Sigmoid colon (tissue), 6 donors: ENCODE measurements at regions not wholly inside any gene's neighbourhood (a gene's known extent, or its start where the extent isn't known, plus 50 kb on each side); places are given as distances from the start of the nearest gene placed in this dataset.

Experiments used
- DNase-seq: peaks from one replicate; pipeline ENCODE4 v3.0.0-alpha.2; 2019
- H3K27ac ChIP-seq, 4 donors: fragments of 200-600 bp; sonication (generic); one replicate each; pipeline ENCODE4 v1.5.1; 2016 to 2019; ENCODE audit warnings: mild to moderate bottlenecking in 1 of 4
- H3K27me3 ChIP-seq, 3 donors: fragments of 200-600 bp; sonication (generic); one replicate each; pipeline ENCODE4 v1.5.1; 2019; ENCODE audit warnings: mild to moderate bottlenecking in 1 of 3
- H3K36me3 ChIP-seq, 4 donors: fragments of 200-600 bp; sonication (generic); one replicate each; pipeline ENCODE4 v1.5.1; 2016 to 2019
- H3K4me1 ChIP-seq, 4 donors: fragments of 200-600 bp; sonication (generic); one replicate each; pipeline ENCODE4 v1.5.1; 2017 to 2019
- H3K4me3 ChIP-seq, 4 donors: fragments of 200-600 bp; sonication (generic); one replicate each; pipeline ENCODE4 v1.5.1; 2017 to 2019; ENCODE audit warnings: mild to moderate bottlenecking in 2 of 4, moderate library complexity in 1 of 4
- H3K9me3 ChIP-seq, 4 donors: fragments of 200-600 bp in 3 of 4; sonication (generic) in 3 of 4; one replicate each; pipeline versions ENCODE4 v1.5.1 to v1.6.1; 2013 to 2019
- CTCF ChIP-seq, 4 experiments: fragments of 450-650 bp in 3 of 4; fragments of 200-600 bp in 1 of 4; IDR thresholded peaks; one replicate each; pipeline ENCODE4 v1.5.1; 2016 to 2019; ENCODE audit warnings: antibody characterized with exemption in 4 of 4, mild to moderate bottlenecking in 3 of 4, moderate library complexity in 2 of 4
- EP300 ChIP-seq, 4 donors: sonication (generic); formaldehyde crosslinking; IDR thresholded peaks; one replicate each; pipeline ENCODE4 v1.6.1; 2017; ENCODE audit warnings: antibody characterized with exemption in 4 of 4
- POLR2A ChIP-seq, 2 donors: fragments of 450-650 bp; IDR thresholded peaks; one replicate each; pipeline ENCODE4 v1.6.1; 2016; ENCODE audit warnings: antibody characterized with exemption in 2 of 2, mild to moderate bottlenecking in 2 of 2, moderate library complexity in 2 of 2
- POLR2AphosphoS5 ChIP-seq, 4 donors: sonication (generic); formaldehyde crosslinking; IDR thresholded peaks; one replicate each; pipeline ENCODE4 v1.6.1; 2017; ENCODE audit warnings: antibody characterized with exemption in 4 of 4
- WGBS, 2 donors: extraction: QIAGEN DNeasy Blood & Tissue Kit; methylation state at CpG; one replicate each; pipeline ENCODE4 v1.1.7; 2013; 5-methylcytosine and 5-hydroxymethylcytosine counted together
- intact Hi-C: fragments of 100-400 bp; cut with DNase I; formaldehyde crosslinking; loops from one replicate; pipeline ENCODE4 v1.15.1; 2023
- donor health status: healthy with polysubstance abuse.
- donor health status: healthy.

- 58 to 61% methylated on average over 1 of the region's 1 CpG for WGBS, 2 donors
- Histone ChIP-seq H3K4me1 (no peaks in the 10 kb centered on the region), H3K9me3 (no peaks in the 10 kb centered on the region), H3K27me3 (no peaks in the 10 kb centered on the region), H3K36me3 (no peaks in the 10 kb centered on the region), H3K27ac (no peak overlapping the region), H3K4me3 (no peak overlapping the region)
- no peak for DNase-seq
- intact Hi-C loops = no loop called here
- TF ChIP-seq EP300 (IDR thresholded peaks at IDR 0.05) (no peak), CTCF (IDR thresholded peaks at IDR 0.05) (no peak), POLR2A (IDR thresholded peaks at IDR 0.05) (no peak)
Observed at GRCh38 chr1:14083706-14084105, 383.7 kb downstream of the PRDM2 start.

DNA sequence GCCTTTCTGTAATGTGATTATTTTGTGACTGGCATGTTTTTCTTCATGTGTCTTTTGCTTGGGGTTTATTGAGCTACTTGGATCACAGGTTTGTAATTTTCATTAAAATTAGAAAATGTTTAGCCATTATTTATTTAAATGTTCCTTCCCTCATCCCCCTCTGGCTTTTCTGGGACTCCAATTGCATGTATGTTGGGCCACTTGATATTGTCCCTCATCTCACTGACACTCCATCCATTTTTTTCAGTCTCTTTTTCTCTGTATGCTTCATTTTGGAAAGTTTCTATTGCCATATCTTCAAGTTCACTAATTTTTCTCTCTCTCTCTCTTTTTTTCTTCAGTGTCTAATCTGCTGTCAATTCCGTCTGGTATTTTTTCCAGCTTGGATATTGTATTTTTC, 390.1 kb downstream of the PRDM2 start:
- DNase-seq = no peak
- TF ChIP-seq EP300 (IDR thresholded peaks at IDR 0.05) (no peak), POLR2AphosphoS5 (IDR thresholded peaks at IDR 0.05) (no peak), CTCF (IDR thresholded peaks at IDR 0.05) (no peak), POLR2A (IDR thresholded peaks at IDR 0.05) (no peak)
- Histone ChIP-seq H3K36me3 (no peaks in the 10 kb centered on the region), H3K27me3 (no peaks in the 10 kb centered on the region), H3K4me3 (no peak overlapping the region), H3K4me1 (no peaks in the 10 kb centered on the region), H3K27ac (no peak overlapping the region), H3K9me3 (peaks cover 0 to 4% (median 0%) of the 10 kb centered on the region in 4 donors)
- WGBS, 2 donors = 83 to 92% methylated on average over 1 of the region's 1 CpG
- intact Hi-C loops = no loop called here

- H3K9me3 ChIP-seq = peaks cover 0 to 4% (median 0%) of the 10 kb centered on the region in 4 donors
- no peak for DNase-seq
- no peak overlapping the region for H3K27ac ChIP-seq
- 94 to 97% methylated on average over 6 of the region's 6 CpGs for WGBS, 2 donors
- H3K36me3 ChIP-seq = no peaks in the 10 kb centered on the region
- TF ChIP-seq EP300 (IDR thresholded peaks at IDR 0.05) = no peak
- TF ChIP-seq CTCF (IDR thresholded peaks at IDR 0.05) = no peak
- TF ChIP-seq POLR2AphosphoS5 (IDR thresholded peaks at IDR 0.05) = no peak
- TF ChIP-seq POLR2A (IDR thresholded peaks at IDR 0.05) = no peak
- intact Hi-C loops = no loop called here
- no peaks in the 10 kb centered on the region for H3K4me1 ChIP-seq
- H3K27me3 ChIP-seq = no peaks in the 10 kb centered on the region
- H3K4me3 ChIP-seq = no peak overlapping the region
Observed at GRCh38 chr1:14090531-14090930, 390.5 kb downstream of the PRDM2 start.

DNA sequence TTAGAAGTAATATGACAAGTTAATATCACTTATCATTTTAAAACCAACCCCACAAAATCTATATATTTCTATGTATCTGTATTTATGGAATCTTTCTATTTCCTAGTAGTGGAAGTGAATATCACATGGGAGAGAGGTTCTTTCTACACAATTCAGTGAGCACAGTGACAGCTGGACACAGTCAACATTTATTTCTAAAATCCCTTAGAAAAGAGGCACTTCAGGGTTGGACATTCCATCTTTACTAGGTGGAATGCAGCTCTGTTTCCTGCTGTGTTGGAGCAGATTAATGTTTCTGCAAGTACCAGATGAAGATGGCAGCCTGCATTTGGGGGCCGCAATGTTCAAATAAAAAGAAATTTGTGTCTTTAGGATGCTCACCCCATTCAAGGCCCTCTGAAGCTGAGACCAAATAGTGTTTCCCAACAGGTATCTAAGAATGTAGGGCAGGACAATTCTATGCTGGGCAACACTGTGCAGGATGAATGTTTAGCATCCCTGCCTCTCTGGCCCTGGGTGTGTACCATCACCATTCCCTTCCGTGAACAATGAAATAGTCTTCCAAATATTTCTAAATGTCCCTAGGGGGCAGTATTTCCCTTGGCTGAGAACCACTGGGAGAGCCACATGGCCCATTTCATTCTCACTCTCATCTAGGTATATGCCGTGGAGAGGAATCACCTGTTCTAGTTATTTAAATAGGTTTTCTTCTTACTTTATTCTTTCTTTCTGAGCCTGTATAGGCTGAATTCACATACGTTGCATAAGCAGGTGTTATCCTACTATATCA, 394.8 kb downstream of the PRDM2 start:
- Histone ChIP-seq H3K4me1 (no peaks in the 10 kb centered on the region), H3K4me3 (no peak overlapping the region), H3K9me3 (peaks cover 0 to 4% (median 0%) of the 10 kb centered on the region in 4 donors), H3K27ac (no peak overlapping the region), H3K36me3 (no peaks in the 10 kb centered on the region), H3K27me3 (no peaks in the 10 kb centered on the region)
- TF ChIP-seq CTCF (IDR thresholded peaks at IDR 0.05) (peak in 2 of 4 experiments; percentile 3 to 12), EP300 (IDR thresholded peaks at IDR 0.05) (no peak)
- 70 to 78% methylated on average over 4 of the region's 4 CpGs for WGBS, 2 donors
- intact Hi-C loops = no loop called here
- no peak for DNase-seq
